AG04450 (cell line): ENCODE measurements at regions not wholly inside any gene's neighbourhood (a gene's known extent, or its start where the extent isn't known, plus 50 kb on each side); places are given as distances from the start of the nearest gene placed in this dataset.

Experiments
- CTCF ChIA-PET: fragments of 300-600, 350-600 bp; formaldehyde crosslinking; extraction: SDS; loops from one replicate; lab custom pipeline; 2022; ENCODE audit warnings: antibody characterized with exemption, inconsistent platforms; lab: Charles Lee
- POLR2A ChIA-PET: fragments of 350-600 bp; formaldehyde crosslinking; extraction: SDS; loops from one replicate; lab custom pipeline; 2021; ENCODE audit warnings: antibody characterized with exemption, inconsistent platforms; lab: Yijun Ruan, JAX
- DNase-seq: peaks from one replicate; pipeline ENCODE4 v3.0.0-alpha.2; 2011; ENCODE audit warnings: low read depth, low spot score
- H3K27ac ChIP-seq: one replicate; pipeline ENCODE4 v1.5.1; 2012; ENCODE audit warnings: low read depth, low read length, control low read depth
- H3K27me3 ChIP-seq: one replicate; pipeline ENCODE4 v1.6.0; 2012; ENCODE audit warnings: low read length; ENCODE audit not compliant: control insufficient read depth, insufficient read depth
- H3K4me3 ChIP-seq: 2 replicates; pipeline ENCODE4 v1.5.1; 2011; ENCODE audit warnings: mild to moderate bottlenecking, low read depth, low read length, control low read depth
- H3K9me3 ChIP-seq: 2 replicates; pipeline ENCODE4 v1.5.1; 2012; ENCODE audit warnings: low read length; ENCODE audit not compliant: control insufficient read depth, insufficient read depth
- CTCF ChIP-seq: IDR thresholded peaks from 2 replicates; pipeline ENCODE4 v1.5.1; 2011; ENCODE audit warnings: low read depth, low read length, control low read depth, inconsistent platforms

DNA sequence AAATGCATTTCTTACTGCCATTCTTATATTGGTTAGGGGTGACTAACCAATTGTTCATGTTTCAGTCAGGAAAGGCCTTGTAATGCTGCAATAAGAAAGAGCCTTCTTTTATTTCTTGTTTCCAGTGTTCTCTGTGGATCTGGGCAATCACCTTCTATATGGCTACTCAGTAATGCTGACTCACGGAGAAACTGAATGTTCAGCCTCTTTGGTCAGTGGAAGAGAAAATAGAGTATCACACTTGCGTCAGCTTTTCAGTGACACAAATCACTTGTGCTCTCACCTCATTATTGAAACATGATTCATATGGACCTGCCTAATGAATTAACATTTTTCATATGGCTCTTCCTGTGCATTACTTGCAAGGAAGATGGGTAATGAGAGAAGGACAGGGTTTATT, 243.9 kb upstream of the POT1 start:
- ChIA-PET CTCF (interaction anchor here (0.6 kb wide), 1 partner anchor 203 kb away, joined by 3 read pairs; no protein-coding TSS in a partner anchor), POLR2A (no interaction called here)
- Histone ChIP-seq H3K9me3 (no peaks in the 10 kb centered on the region), H3K27me3 (no peaks in the 10 kb centered on the region), H3K27ac (no peak overlapping the region), H3K4me3 (no peak overlapping the region)
- TF ChIP-seq CTCF = no peak
- no peak for DNase-seq

DNA sequence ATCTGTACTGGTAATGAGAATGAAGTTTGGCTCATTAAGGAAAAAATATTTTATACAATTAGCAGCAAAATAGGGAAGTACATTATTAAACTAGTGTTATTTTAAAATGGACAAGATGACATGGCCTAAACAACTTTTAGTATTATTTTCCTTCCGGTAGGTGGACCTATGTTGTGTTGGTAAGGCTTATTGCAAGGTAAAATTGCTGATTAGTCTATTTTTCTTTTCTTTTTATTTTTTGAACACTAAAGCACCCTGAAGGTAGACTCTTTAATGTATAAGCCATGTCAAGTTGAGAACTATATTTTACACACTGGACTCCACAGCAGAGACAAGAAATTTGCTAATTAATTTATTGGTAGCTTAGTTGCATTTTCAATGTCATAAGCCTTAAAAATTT, 239.5 kb upstream of the POT1 start:
- Histone ChIP-seq H3K9me3 (no peaks in the 10 kb centered on the region), H3K27ac (no peak overlapping the region), H3K27me3 (no peaks in the 10 kb centered on the region), H3K4me3 (no peak overlapping the region)
- TF ChIP-seq CTCF = no peak
- POLR2A ChIA-PET = no interaction called here
- no peak for DNase-seq
- CTCF ChIA-PET = no interaction called here

GRCh38 chr7:125154930-125155329, 225.3 kb upstream of the POT1 start:
- ChIA-PET POLR2A (no interaction called here), CTCF (no interaction called here)
- H3K27me3 ChIP-seq = no peaks in the 10 kb centered on the region
- no peak for DNase-seq
- H3K27ac ChIP-seq = no peak overlapping the region
- no peak for TF ChIP-seq CTCF
- no peaks in the 10 kb centered on the region for H3K9me3 ChIP-seq
- H3K4me3 ChIP-seq = no peak overlapping the region

GRCh38 chr7:125149151-125149550, 219.5 kb upstream of the POT1 start:
- POLR2A ChIA-PET = no interaction called here
- Histone ChIP-seq H3K9me3 (no peaks in the 10 kb centered on the region), H3K4me3 (no peak overlapping the region), H3K27me3 (no peaks in the 10 kb centered on the region), H3K27ac (no peak overlapping the region)
- DNase-seq = no peak
- CTCF ChIA-PET = no interaction called here
- no peak for TF ChIP-seq CTCF

GRCh38 chr7:125147047-125147446, 217.4 kb upstream of the POT1 start:
- H3K4me3 ChIP-seq = no peak overlapping the region
- ChIA-PET POLR2A (no interaction called here), CTCF (no interaction called here)
- no peaks in the 10 kb centered on the region for H3K9me3 ChIP-seq
- no peaks in the 10 kb centered on the region for H3K27me3 ChIP-seq
- no peak overlapping the region for H3K27ac ChIP-seq
- no peak for TF ChIP-seq CTCF
- no peak for DNase-seq
